Adrenal gland (tissue), 5 donors: ENCODE measurements at regions not wholly inside any gene's neighbourhood (a gene's known extent, or its start where the extent isn't known, plus 50 kb on each side); places are given as distances from the start of the nearest gene placed in this dataset.

Experiments
- POLR2A ChIP-seq, 2 donors: fragments of 450-650 bp; IDR thresholded peaks; one replicate each; pipeline ENCODE4 v1.6.1; 2017; ENCODE audit warnings: antibody characterized with exemption in 2 of 2, mild to moderate bottlenecking in 2 of 2, moderate library complexity in 1 of 2
- TF ChIP-seq, protein P1 (sequence below), 6 experiments: fragments of 450-650 bp in 4 of 6; fragments of 200-600 bp in 2 of 6; sonication (generic) in 1 of 6; IDR thresholded peaks; 1 replicate in 5 of 6; 2 replicates in 1 of 6; pipeline versions ENCODE4 v1.5.1 to v1.8.0; 2016 to 2021; ENCODE audit warnings: antibody characterized with exemption in 6 of 6, mild to moderate bottlenecking in 2 of 6, moderate library complexity in 1 of 6
- donor health status: DM: no; HTN: no; CAD: no.

DNA sequence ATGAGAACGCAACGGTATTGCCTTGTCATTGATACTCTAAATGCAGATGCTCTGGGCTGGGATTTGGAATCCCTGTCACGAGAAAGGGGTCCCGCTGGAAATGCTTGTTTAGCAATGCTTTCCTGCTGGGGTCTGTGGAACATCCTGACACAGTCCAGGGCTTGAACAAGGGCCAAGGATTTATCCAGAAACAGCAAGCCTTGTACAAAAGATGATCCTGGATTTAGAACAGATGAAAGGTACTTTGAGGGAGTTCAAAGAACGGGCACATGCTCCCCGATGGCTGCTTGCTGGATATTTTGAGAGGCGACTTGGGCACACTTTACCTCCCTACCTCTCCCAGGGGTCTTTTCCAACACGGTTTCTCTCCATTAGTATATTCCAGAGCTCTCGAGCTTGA lies 108.1 kb upstream of the CELF4 start:
- TF ChIP-seq POLR2A (IDR thresholded peaks at IDR 0.05), result no peak
- TF ChIP-seq, protein P1, sequence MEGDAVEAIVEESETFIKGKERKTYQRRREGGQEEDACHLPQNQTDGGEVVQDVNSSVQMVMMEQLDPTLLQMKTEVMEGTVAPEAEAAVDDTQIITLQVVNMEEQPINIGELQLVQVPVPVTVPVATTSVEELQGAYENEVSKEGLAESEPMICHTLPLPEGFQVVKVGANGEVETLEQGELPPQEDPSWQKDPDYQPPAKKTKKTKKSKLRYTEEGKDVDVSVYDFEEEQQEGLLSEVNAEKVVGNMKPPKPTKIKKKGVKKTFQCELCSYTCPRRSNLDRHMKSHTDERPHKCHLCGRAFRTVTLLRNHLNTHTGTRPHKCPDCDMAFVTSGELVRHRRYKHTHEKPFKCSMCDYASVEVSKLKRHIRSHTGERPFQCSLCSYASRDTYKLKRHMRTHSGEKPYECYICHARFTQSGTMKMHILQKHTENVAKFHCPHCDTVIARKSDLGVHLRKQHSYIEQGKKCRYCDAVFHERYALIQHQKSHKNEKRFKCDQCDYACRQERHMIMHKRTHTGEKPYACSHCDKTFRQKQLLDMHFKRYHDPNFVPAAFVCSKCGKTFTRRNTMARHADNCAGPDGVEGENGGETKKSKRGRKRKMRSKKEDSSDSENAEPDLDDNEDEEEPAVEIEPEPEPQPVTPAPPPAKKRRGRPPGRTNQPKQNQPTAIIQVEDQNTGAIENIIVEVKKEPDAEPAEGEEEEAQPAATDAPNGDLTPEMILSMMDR (IDR thresholded peaks at IDR 0.05), result no peak
